ENCODE measurements at regions not wholly inside any gene's neighbourhood (a gene's known extent, or its start where the extent isn't known, plus 50 kb on each side); places are given as distances from the start of the nearest gene placed in this dataset.
"Not testable (repeated sequence)": the region's sequence is repeated elsewhere in the genome, so short reads cannot be mapped to it uniquely, and the experiment has no call there.

DNA sequence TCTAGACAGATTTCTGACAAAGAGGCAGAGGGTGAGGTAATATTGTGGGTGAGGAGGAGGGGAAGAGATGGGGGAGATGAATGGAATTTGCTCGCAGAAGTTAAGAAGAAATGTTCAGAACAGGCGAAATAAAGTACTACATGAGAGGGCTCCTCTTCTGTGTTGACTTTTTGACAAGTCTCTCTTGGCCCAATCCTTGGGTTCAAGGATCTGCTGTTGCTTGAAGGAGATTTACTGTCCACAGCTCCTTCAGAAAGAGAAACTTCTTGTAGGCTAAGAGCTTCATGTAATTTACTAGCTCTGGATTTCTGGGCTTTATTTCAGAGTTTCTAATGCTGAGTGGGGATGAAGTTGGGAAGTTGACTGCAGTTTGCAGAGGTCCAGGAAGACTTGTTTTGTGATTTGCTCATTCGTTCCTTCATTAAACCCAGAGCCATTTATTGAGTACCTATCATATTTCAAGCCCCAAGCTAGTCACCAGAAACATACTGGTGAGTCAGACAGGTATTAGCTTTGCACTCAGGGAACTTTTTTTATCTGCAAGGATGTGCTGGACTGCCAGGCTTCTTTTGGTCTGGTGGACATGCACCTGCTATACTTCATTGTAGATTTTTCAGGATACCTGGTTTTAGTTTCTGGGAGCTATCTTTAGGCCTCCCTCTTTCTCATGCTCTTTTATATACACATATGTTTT is 402.9 kb upstream of the CLINT1 start:
- DNase-seq (ENCODE audit: low read depth) = no peak

DNA sequence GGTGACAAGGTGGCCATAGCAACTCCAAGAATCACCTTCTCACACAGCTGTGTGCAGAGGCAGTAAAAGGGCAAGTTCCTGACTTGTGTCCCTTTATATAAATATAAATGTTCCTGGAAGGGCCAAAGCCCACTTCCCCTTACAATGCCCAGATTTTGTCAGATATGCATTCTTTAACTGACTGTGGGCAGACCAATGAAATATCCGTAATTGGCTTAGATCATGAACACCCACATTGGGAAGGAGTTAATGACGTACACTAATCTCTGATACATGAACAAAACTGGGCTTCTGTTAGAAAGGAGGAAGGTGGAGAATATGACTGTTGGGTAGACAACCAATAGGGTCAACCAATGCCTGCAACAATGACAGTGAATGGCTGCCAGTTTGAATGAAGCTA is 397.2 kb upstream of the CLINT1 start:
- no peak for DNase-seq (ENCODE audit: low read depth)

GRCh38 chr5:158255609-158256008 is 396.7 kb upstream of the CLINT1 start:
- DNase-seq (ENCODE audit: low read depth) = no peak

- DNase-seq (ENCODE audit: low read depth) = no peak
These were observed 387.7 kb upstream of the CLINT1 start for GRCh38 chr5:158246661-158247060.

DNA sequence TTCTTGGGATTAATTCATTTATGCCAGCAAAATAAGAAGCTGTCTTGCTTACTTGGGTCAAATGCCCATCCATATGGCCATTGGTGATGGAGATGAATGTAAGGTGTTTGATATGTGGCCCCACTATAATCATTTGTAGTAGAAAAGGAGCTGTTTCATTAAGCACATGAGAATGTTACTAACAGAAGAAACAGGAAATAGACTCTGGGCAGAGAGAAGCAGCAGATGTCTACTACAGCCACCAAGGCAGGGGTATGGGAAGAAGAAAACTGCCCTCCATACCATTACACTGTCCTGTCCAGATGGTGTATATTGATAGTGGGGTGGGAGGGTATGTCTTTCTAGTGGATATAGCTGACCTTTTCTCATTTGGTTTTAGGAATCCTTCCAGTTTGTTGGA is 386.6 kb upstream of the CLINT1 start:
- no peak for DNase-seq (ENCODE audit: low read depth)

GRCh38 chr5:158244882-158245281 is 385.9 kb upstream of the CLINT1 start:
- DNase-seq (ENCODE audit: low read depth) = no peak

- DNase-seq (ENCODE audit: low read depth) = no peak
These were observed 377.8 kb upstream of the CLINT1 start for GRCh38 chr5:158236511-158237335.

DNA sequence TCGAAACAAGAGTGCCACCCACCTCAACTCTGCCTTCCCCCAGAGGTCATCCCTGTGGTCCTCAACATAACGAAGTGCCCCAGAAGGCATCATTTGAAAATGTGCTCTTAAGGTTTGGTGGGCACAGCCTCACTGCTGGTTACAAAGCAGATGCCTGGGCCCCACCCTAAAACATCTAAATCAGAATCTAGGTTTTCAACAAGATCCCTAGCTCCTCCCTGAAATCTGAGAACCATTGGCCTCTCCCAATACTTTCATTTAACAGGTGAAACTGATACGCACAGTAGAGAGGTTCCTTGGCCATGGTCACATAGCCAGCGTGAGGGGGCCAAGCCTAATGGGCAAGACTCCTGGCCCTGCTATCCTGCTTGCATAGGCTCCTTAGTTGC is 376.2 kb upstream of the CLINT1 start:
- DNase-seq (ENCODE audit: low read depth) = no peak

DNA sequence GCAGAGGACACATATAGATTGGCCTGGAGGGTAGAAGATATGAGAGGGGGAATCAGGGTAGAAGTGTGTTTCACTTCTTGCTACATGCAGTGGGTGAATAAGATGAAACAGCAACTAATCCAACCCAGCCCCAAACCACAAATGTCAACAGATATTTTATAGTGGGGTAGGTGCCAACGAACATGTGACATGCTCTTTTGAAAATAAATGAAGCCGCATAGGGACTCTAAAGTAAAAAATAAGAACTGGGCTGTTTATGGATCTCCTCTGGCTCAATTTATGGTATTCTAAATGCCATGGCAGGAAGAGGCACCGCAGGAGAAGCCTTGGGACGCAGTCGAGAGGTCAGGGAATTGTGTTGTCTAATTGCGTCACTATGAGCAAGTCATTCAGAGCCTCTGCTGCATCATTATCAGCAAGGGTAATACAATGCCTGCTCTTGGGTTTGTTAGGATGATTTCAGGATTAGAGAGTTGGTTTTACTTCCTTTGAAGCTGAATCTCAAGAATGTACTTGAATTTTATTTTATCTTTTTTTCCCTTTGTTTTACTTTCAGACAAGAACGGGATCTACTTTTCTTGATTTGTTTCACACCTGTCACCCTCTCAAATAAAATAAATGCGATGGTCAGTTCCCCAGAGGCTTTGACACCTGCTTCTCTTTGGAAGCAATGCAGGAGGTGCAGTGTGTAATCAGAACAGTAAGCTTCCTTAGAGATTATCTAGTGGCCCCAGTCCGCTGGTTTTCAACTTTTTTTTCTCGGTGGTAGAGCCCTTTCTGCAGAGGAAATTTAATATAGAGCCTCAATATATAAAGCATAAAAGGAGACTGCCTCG is 375.6 kb upstream of the CLINT1 start:
- peak; percentile 1 for DNase-seq (ENCODE audit: low read depth)

GRCh38 chr5:158233735-158234322 is 374.9 kb upstream of the CLINT1 start:
- DNase-seq (ENCODE audit: low read depth) = no peak

- not testable (repeated sequence) for DNase-seq (ENCODE audit: low read depth)
These were observed 368.4 kb upstream of the CLINT1 start for GRCh38 chr5:158227314-158227713.

- no peak for DNase-seq (ENCODE audit: low read depth)
These were observed 367.6 kb upstream of the CLINT1 start for GRCh38 chr5:158226496-158226895.

DNA sequence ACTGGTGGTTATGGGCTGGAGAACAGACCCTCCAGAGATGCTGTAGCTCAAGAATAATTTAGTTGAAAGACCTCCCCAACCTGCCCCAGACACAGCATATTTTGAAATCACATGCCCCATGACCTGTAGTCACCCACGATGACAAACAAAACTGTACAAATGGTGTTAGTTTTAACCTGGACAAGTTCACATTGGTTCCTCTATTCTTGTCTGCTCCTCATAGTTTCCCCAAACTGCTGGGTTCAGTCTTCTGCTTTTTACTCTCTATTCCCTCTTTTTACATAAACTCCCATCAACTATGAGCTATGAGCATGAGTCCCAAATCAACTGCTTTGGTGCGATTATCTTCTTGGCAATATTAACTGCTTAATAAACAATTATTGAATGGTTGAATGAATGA is 365.3 kb upstream of the CLINT1 start:
- no peak for DNase-seq (ENCODE audit: low read depth)

DNA sequence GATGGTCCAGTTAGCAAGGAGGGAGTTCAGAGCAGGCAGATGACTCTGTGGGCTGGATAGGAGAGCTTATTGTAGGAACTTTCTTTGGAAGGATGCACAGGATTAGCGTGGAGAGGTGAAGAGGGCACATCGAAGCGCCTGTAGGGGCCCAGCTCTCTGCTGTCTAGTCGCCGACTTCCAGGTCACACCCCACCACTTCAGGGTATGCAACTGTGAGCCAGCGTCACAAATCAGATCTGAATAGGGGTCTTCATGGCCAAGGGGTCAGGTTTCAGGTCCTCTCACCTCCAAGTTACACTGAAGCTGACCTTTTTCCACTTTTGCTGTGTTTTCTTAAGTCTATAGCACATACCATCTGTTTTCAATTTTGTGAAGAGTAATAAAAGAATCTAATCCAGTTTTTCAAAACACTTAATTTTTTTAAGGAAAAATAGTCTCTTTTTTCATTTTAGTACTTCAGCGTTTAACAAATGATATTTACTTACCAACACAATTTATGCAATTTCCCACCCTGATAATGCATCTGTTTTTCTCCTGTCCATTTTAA is 364.2 kb upstream of the CLINT1 start:
- no peak for DNase-seq (ENCODE audit: low read depth)

DNA sequence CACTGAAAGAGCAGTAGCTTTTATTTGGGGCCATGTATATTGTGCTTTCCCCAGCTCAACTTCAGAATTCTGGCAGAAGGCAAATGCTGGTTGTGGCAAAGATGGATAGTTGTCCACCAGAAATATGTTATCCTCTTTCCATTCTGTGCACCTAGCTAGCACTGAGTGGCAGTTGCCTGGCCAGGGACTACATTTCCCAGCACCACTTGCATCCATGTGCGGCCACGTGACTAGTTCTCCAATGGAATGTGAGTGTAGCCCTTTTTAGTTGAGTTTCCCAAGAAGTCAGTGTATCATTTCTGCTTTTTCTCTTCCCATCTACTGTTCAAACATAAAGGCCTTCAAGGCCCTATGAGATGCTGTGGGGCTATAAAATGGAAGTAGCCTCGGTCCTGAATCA is 354.0 kb upstream of the CLINT1 start:
- peak; percentile 9 for DNase-seq (ENCODE audit: low read depth)

DNA sequence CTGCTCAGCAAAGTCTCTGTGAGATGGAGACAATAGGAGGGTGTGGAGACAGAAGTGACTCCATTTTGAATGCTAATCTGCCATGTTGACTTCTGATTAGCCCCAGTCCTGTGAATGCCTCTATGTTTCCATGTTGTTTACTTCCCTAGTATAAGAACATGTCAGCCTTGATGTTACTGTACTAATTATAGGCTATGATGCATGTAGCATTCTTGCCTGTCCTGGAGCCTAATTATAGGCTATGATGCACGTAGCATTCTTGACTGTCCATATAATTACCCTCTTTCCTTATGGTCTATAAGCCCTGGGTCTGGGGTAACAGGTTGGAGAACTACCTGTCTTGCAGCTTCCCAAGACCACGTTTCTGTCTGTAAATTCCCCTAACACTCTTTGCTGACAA is 353.3 kb upstream of the CLINT1 start:
- DNase-seq (ENCODE audit: low read depth) = no peak

- no peak for DNase-seq (ENCODE audit: low read depth)
These were observed 350.4 kb upstream of the CLINT1 start for GRCh38 chr5:158209219-158209908.

- DNase-seq (ENCODE audit: low read depth) = no peak
These were observed 348.8 kb upstream of the CLINT1 start for GRCh38 chr5:158207733-158208132.

DNA sequence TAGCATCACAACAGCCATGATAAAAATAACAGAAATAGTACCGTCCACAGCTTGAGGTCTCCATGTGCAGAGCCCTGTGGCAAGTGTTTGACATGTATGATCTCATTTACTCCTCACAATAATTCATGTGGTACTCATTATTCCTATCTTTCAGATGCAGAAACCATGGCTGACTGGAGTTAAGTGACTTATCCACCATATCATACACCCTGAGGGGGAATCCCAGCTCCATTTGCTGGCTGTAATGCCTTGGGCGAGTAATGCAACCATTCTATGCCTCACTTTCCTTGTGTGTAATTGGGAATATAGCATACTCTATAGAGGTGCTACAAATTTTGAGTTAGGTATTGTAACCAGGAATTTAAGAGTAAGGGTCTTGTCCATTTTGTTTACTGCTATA is 347.0 kb upstream of the CLINT1 start:
- DNase-seq (ENCODE audit: low read depth) = no peak

DNA sequence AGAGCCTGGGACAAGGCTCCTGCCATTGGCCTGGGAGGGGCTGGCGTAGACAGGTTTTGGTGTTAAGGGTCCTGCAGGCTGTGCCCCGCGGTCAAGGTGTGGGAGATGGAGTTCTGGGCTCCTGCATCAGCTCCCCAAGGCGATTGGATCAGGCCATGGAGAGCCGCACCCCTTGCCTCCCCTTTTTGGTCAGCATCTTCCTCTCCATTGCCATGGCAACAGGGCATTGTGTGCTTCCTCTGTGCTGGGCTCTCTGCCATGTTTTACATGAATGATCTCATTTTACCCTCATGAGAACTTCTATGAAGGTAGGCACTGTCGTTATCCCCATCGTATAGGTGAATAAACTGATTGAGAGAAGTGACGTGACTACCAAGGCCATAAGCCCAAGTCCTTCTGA is 344.3 kb upstream of the CLINT1 start:
- no peak for DNase-seq (ENCODE audit: low read depth)

GRCh38 chr5:158202801-158203200 is 343.9 kb upstream of the CLINT1 start:
- no peak for DNase-seq (ENCODE audit: low read depth)
